ENCODE measurements at regions not wholly inside any gene's neighbourhood (a gene's known extent, or its start where the extent isn't known, plus 50 kb on each side); places are given as distances from the start of the nearest gene placed in this dataset.

DNA sequence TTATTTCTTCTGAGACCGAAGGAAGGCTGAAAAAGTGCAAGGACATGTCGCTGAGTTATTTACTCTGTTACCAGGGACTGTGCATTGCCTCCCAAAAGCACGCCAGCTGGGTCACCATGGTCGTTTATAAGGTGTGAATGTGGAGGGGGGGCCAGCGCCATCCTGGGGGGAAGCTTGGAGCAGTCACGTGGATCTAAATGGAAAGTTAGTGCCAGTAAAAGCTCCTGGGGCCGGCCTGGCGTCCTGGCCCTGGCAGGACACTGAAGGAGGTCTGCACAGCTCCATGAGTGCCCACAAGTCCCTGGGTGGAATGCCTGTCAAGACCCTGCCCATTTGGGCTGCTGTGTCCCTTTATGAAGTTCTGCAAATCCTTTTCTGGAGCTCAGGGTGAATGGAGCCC, 82.6 kb downstream of the C16orf95 start:
- TF ChIP-seq POLR2A (IDR thresholded peaks at IDR 0.05) (no peak), EP300 (IDR thresholded peaks at IDR 0.05) (no peak), CTCF (IDR thresholded peaks at IDR 0.05) (no peak)
- H3K9me3 ChIP-seq: no peaks in the 10 kb centered on the region
- no peaks in the 10 kb centered on the region for H3K4me1 ChIP-seq (ENCODE audit: insufficient read depth)
- H3K27me3 ChIP-seq: no peaks in the 10 kb centered on the region
- H3K27ac ChIP-seq: no peak overlapping the region
- no peak overlapping the region for H3K4me3 ChIP-seq
- no peak for DNase-seq
- no peaks in the 10 kb centered on the region for H3K36me3 ChIP-seq
- intact Hi-C loops (cut with DNase I): no loop called here
- WGBS, 3 donors: 45 to 56% (median 46%) methylated on average over 8 of the region's 8 CpGs

DNA sequence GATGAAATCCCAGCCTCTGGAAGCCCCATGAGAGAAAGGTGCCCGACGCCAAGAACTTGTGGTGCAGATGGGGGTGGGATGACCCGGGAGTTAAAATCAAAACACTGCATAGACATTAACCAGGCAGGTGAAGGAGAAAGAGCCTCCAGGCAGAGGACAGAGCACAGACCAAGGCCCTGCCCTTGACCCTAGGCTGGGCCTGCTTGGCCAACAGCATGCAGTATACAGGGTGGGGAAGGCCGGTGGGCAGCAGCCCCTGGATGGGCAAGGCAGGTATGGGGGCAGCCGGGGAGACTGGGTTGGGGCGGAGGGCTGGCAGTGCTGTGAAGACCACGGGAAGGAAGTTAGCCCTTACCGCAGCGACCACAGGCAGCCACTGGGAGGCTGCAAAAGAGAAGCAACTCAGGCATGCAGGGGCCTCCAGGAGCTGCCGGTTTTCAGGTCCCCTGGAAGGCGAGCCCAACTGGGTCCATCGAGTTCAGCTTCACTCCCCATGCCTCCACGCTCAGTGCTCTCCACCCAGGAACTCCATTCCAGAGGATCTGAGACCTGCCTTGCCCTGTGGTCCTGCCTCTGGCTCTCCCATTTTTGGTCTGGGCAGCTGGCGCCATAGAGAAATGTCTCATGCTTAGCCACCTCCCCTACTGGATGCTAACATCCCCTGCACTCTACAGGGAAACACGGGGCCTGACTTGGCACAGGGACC, 81.2 kb downstream of the C16orf95 start:
- 75 to 79% (median 76%) methylated on average over 14 to 15 of the region's 15 CpGs for WGBS, 3 donors
- no peaks in the 10 kb centered on the region for H3K36me3 ChIP-seq
- no peaks in the 10 kb centered on the region for H3K9me3 ChIP-seq
- intact Hi-C loops (cut with DNase I): no loop called here
- H3K4me1 ChIP-seq (ENCODE audit: insufficient read depth): no peaks in the 10 kb centered on the region
- no peak for TF ChIP-seq EP300 (IDR thresholded peaks at IDR 0.05)
- TF ChIP-seq POLR2A (IDR thresholded peaks at IDR 0.05): no peak
- TF ChIP-seq CTCF (IDR thresholded peaks at IDR 0.05): no peak
- no peak for DNase-seq
- no peaks in the 10 kb centered on the region for H3K27me3 ChIP-seq
- H3K4me3 ChIP-seq: no peak overlapping the region
- no peak overlapping the region for H3K27ac ChIP-seq

DNA sequence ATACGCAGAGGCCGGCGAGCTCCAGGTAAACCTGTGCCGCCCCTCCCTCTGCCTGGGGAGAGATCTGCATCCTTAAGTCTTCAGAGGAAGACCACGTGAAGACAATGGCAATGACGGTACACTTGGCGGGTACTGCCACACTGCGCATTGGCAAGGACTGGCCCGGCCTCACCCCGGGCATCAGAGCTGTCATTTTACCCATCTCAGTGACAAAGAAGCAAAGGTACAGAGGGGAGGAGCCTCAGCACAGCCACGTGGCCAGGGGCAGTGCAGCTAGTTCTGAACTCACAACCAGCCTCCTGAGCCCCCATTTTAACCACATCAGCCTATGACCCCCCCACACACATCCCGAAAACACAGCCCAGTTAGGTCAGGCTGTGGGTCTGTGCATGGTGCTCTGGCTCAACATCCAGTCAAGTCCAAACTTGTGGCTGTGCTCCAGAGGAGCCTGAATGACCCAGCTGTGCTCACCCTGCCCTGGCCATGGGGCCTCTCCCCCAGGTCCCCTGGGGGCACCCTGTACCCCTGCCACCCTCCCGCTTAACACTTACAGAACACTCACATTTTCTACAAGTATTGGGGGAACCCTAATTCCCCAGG, 80.6 kb downstream of the C16orf95 start:
- Histone ChIP-seq H3K9me3 (no peaks in the 10 kb centered on the region), H3K36me3 (no peaks in the 10 kb centered on the region), H3K4me1 (ENCODE audit: insufficient read depth) (no peaks in the 10 kb centered on the region), H3K27ac (no peak overlapping the region), H3K27me3 (no peaks in the 10 kb centered on the region), H3K4me3 (no peak overlapping the region)
- intact Hi-C loops (cut with DNase I): no loop called here
- no peak for DNase-seq
- 89 to 92% (median 90%) methylated on average over 9 to 13 of the region's 13 CpGs for WGBS, 3 donors
- TF ChIP-seq POLR2A (IDR thresholded peaks at IDR 0.05): no peak
- TF ChIP-seq EP300 (IDR thresholded peaks at IDR 0.05): no peak
- TF ChIP-seq CTCF (IDR thresholded peaks at IDR 0.05): no peak

DNA sequence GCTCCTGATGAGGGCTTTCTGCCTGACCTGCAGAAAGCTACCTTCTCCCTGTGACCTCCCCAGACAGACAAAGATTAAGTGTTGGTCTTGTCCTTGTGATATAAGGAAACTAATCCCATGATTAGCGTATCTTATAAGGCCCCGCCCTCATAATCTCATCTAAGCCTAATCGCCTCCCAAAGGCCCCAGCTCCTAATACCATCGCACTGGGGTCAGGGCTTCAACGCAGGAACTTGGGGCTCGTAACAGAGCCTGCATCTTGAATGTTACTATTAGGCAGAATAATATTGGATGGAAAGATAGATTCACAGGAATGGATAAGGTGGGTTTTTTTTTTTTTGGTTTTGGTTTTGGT, 78.9 kb downstream of the C16orf95 start:
- WGBS, 3 donors: 97 to 100% (median 98%) methylated on average over 6 of the region's 6 CpGs
- H3K27me3 ChIP-seq: no peaks in the 10 kb centered on the region
- no peak for DNase-seq
- H3K36me3 ChIP-seq: no peaks in the 10 kb centered on the region
- no peak overlapping the region for H3K27ac ChIP-seq
- H3K4me3 ChIP-seq: no peak overlapping the region
- TF ChIP-seq POLR2A (IDR thresholded peaks at IDR 0.05) (no peak), CTCF (IDR thresholded peaks at IDR 0.05) (no peak), EP300 (IDR thresholded peaks at IDR 0.05) (no peak)
- no peaks in the 10 kb centered on the region for H3K9me3 ChIP-seq
- no peaks in the 10 kb centered on the region for H3K4me1 ChIP-seq (ENCODE audit: insufficient read depth)
- intact Hi-C loops (cut with DNase I): no loop called here

All from ovary (tissue), 7 donors.